ENCODE measurements at regions not wholly inside any gene's neighbourhood (a gene's known extent, or its start where the extent isn't known, plus 50 kb on each side); places are given as distances from the start of the nearest gene placed in this dataset.

GRCh38 chr5:102660111-102660510, 95.0 kb upstream of the PAM start:
- no peak for TF ChIP-seq CTCF (IDR thresholded peaks at IDR 0.05; ENCODE audit: low read length)
- no peak for TF ChIP-seq EZH2phosphoT487 (IDR thresholded peaks at IDR 0.05; ENCODE audit: low read length)

All from MM.1S (cell line).